HG03378 (cell line): ENCODE measurements at regions not wholly inside any gene's neighbourhood (a gene's known extent, or its start where the extent isn't known, plus 50 kb on each side); places are given as distances from the start of the nearest gene placed in this dataset.
"Not testable (repeated sequence)": the region's sequence is repeated elsewhere in the genome, so short reads cannot be mapped to it uniquely, and the experiment has no call there.

ENCODE experiments used
- ATAC-seq: cut with Tn5 transposase; IDR thresholded peaks from one replicate; pipeline ENCODE4 v1.9.1; 2021; ENCODE audit warnings: mild to moderate bottlenecking, moderate library complexity; ENCODE audit not compliant: unreplicated experiment

DNA sequence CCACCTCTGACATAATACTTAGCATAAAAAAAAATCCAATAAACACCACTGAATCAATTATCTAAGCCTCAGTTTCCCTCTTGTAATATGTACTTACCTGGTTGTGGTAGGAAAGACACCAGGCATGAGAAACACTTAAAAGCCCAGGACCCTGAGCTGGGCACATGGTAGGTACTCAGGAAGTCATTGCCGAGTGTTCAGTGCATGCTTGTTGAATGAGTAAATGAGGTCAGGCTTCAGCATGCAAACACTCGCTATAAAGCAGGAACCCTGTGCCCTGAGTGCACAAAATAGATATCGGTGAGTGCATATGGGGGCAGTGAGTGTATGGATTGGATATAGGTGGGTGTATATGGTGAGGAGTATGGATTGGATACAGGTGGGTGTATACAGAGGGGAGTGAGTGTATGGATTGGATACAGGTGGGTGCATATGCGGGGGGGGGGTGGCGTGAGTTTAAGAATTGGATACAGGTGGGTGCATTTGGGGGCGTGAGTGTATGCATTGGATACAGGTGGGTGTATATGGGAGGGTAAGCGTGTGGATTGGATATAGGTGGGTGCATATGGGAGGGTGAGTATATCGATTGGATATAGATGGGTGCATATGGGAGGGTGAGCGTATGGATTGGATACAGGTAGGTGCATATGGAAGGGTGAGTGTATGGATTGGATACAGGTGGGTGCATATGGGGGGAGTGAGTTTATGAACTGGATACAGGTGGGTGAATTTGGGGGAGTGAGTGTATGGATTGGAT is 194.3 kb upstream of the MSX2 start:
- no peak for ATAC-seq

DNA sequence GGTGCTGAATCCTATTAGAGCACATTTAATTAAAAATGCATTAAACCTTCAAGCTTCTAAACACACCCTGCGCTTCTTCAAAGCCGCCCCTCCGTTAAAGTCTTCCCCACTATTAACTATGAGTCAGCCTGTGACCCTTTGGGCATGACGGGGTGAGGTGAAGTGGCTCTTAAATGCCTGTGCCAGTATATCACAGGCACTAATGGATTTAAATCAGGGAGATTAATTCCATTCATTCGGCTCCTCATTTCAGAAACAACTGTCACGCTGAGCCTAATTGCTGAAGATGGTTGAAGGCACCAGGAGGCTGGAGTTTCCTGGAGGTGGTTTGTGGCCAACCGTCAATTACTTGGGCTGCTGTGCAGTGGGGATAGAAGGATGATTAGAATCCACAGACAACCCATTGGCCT is 192.6 kb upstream of the MSX2 start:
- no peak for ATAC-seq

DNA sequence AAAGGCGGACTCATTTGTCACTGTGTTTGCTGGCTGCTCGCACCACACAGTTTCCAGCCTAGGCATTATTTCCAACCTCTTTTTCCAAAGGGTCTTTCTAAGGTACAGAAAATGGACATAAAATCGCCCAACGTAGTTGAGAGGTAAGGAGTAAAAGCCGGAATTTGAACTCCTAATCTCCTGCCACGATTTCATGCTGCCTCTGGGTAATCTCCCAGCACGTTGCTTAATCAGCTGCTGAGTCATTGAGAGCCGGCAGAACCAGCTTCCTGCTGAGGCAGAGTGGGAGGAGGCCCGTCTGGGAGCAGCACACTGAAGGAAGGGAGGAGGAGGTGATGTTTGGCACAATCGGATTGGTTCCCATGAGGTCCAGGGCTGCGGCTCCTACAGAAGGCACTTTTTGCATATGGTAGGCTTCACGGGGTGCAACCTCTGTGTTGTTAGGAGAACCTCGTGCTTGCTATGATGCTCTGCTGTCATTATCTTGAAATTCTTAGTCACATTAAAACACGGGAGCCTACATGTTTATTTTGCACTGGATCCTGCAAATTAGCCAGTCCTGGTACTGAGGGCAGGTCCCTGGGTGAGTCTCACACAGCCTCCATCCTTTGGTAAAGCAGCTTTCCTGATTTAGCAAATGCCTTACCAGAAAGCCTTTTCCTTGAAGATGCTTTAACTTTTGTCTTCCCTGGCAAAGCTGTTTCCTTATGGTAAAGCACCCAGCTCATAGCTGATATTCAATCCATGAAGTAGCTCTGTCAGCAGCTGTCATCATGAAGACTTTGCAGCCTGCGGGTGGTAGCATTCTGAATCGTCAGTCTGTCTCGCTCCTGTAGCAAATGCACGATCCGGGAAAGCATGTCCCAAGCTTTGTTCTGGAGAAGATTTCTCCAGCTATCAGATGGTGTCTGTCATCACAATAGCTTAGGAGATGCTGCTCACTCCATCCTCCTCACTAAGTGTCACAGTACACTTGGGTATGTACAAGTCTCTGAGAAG is 191.6 kb upstream of the MSX2 start:
- ATAC-seq, result no peak

DNA sequence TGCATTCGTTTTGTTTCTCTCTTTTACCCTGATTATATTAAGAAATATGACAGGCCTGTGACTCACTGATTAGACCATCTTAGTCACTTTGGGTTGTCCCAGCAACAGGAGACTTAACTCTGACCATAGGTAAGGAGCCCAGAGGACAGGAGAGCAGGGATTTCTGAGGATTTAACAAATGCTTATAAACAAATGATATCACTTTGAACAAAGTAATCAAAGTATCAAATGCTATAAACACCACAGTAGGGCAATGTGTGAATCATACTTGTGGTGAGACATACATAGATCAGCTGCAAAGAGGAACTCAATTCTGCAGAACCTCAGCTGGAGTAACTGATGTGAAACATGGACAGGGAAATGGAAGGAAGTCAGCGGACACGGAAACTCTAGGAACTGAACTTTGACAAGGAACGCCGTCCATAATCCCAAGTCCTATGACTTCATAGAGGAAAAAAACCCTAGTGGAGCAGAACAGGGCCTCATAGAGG is 190.6 kb upstream of the MSX2 start:
- ATAC-seq, result no peak

DNA sequence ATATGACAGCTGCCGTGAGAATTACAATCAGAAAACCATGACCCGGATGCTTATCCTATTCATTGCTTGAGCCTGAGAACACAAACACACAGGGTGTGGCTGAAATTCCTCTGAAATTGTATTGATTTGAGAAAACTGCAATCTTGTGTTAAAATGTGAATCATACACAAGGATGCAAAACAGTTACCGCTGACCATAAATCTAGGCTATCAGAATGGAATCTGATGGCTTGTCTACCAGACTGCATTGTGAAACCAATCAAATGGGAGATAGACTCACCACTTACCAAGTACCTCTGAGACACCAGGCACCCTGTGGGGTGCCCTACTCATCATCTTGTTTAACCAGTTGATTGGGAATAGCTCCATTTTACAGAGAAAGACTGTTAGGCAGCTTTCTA is 188.7 kb upstream of the MSX2 start:
- ATAC-seq, result no peak

DNA sequence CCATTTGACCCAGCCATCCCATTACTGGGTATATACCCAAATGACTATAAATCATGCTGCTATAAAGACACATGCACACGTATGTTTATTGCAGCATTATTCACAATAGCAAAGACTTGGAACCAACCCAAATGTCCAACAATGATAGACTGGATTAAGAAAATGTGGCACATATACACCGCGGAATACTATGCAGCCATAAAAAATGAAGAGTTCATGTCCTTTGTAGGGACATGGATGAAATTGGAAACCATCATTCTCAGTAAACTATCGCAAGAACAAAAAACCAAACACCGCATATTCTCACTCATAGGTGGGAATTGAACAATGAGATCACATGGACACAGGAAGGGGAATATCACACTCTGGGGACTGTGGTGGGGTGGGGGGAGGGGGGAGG is 184.6 kb upstream of the MSX2 start:
- not testable (repeated sequence) for ATAC-seq

DNA sequence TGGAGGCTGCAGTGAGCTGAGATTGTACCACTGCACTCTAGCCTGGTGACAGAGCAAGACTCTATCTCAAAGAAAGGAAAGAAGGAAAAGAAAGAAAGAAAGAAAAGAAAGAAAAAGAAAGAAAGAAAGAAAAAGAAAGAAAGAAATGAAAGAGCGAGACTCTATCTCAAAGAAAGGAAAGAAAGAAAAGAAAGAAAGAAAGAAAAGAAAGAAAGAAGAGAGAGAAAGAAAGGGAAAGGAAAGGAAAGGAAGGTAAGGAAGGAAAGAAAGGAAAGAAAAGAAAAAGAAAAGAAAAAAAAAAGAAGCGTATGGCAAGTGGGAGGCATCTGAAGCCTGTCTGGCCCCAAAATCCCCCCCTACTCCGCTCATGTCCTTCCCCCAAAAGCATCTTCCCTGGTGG is 182.3 kb upstream of the MSX2 start:
- ATAC-seq, result no peak

DNA sequence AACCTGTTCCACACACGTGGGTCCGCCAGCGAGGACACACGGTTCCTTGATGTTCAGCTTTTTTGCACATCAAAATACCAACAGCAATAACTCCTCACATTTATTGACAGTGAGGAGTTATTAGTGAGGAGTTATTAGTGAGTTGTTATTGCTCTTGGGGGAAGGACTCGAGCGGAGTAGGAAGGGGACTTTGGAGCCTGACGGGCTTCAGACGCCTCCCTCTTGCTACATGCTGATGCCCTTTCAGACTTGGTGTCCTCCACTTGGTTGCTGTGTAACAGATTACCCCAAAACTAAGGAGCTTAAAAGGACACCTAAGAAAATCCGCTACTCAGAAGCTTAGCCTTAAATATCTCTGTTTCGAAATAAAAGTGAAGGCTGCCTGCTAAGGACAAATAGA is 181.9 kb upstream of the MSX2 start:
- no peak for ATAC-seq

DNA sequence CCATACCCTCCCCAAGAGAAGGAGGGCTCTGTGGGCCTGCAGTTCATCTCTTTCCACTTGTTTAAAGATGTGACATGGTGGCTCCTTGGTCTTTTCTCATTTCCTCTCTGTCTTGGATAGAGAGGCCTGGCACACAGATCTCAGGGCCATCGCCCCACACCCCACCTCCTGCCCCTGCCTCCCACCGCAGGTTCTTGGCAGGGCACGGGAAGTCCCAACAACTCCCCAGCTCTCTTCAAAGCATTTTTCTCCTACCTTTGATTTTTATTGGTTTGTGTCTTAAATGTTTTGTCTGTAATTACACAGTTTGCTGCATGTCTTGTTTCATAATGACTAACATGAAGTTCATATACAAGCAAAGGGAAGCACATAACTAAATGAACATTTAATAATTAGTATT is 178.5 kb upstream of the MSX2 start:
- ATAC-seq, result no peak

DNA sequence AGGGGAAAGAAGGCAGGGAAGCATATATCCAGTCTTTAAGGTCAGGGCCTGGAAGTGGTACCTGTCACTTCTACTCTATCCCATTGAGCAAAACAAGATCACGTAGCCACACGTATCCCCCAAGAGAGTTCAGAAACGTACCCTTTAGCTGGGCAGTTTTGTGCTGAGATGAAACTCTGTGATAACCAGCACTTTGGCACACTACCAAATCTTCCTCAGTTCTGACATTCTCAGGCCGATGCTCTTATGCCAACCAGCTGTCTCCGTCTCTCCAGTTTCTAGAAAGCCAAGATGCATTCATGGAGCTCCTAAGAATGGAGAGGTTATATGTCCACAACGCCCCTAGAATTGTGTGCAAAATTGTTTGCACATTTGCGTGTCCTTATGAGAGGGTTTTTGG is 176.6 kb upstream of the MSX2 start:
- no peak for ATAC-seq

DNA sequence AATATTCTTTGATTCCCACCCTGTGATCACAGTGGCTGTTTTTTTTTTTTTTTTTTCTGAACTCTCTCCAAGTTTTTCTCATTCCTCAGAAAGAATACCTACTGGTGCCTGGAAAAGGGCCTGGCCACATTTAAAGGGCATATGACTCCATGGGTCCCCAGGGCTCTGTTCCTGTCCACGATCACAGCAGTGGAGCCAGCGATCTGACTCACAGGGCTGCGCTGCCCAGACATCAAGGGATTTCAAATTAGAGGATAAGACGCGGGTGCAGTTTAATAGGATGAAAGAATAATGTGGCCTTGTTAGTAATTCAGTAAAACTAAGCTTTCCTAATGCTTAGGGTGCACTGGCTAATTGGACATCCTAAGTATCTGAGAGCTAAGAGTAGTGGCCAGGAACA is 175.1 kb upstream of the MSX2 start:
- no peak for ATAC-seq

DNA sequence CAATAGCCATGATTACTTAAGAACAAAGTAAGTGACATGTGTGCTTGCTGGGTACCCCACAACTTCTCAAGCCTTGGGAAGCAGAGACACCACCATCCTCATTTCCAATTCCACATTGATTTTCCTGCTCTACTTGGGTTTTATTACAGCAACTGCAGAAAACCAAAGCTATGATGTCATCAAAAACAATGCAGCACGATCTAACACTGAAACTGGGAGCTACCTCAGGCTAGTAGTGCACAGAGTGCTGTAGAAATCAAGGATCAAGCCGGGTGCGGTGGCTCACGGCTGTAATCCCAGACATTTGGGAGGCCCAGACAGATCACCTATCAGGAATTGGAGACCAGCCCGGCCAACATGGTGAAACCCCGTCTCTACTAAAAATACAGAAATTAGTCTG is 174.4 kb upstream of the MSX2 start:
- ATAC-seq, result no peak

DNA sequence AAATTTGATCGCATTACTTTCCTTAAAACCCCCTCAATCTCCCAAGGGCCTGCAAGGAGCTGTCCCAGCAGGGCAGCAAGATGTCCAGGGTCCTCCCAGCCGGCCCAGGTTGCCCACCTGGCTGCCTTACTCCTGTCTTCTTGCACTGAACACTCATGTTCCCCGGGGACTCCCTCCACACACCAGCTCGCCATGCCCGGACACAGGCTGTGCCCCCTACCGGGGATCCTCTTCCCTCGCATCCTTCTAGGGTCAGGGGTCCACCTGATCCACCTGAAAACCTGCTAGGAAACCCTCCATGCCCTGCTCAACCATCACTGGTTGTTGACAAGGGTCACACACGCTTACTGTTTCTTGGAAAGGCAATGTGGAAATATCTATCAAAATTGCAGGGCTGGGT is 172.0 kb upstream of the MSX2 start:
- ATAC-seq, result no peak

DNA sequence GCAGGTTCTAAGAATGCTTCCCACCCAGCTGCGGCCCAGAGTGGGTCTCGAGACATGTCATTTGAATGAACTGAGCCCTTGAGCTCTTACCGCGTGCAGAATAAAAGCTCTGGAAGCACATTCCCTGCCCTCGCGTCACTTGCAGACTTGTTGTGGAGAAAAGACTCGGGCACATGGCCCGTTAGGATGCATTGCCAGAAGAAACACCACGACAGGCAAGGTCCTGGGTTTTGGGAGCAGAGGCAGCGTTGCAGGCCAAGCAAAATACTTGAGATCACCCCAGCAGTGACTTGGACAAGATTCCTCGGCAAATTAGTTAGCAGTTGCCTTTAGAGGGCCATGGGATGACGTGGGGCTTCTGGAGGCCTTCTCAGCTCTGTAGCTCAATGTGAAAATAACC is 170.8 kb upstream of the MSX2 start:
- ATAC-seq, result no peak

DNA sequence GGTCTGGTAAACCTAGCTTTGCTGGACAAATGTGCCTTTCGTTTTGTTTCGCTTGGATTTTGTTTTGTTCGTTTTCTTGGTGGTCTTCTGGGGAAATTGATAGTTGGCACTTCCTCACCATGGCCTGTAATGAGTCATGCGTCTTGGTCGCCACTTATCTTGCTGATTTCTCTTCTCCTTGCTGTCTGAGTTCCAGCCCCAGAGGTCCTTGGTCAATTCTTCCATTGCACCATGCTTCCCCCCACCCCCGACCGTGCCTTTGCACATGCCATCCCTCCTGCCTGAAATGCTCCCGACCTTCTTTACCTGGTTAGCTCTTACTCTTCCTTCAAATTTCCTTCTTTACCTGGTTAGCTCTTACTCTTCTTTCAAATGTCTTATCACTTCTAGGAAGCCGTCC is 168.7 kb upstream of the MSX2 start:
- no peak for ATAC-seq

DNA sequence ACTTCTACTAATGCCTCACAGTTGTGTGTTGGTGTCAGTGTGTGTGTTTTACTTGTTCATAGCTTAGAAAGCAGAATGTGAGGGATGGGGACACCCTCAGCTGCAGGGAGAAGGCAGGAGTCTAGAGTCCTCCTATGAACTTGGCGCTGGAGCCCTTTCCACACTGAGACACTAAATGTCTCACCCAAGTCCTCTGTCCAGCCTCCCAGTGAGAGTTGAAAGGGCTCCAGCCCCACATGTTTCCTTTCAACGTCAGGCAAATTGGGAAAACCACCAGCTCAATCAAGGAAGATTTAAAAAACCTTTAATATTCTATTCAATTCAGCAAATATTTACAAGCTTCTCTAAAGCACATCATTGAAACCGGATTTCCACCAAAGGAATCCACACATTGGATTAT is 167.6 kb upstream of the MSX2 start:
- no peak for ATAC-seq

DNA sequence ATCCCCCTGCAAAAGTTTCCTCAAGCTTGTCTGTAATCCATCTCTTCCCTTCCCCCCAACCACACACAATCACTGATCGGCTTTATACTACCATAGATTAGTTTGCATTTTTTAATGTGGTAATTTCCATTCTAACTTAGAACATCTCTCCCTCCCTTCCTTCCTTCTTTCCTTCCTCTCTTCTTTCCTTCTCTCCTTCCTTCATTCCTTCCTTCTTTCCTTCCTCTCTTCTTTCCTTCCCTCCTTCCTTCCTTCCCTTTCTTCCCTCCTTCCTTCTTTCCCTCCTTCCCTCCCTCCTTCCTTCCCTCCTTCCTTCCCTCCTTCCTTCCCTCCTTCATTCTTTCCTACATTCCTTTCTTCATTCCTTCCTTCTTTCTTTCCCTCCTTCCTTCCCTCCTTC is 166.2 kb upstream of the MSX2 start:
- no peak for ATAC-seq

DNA sequence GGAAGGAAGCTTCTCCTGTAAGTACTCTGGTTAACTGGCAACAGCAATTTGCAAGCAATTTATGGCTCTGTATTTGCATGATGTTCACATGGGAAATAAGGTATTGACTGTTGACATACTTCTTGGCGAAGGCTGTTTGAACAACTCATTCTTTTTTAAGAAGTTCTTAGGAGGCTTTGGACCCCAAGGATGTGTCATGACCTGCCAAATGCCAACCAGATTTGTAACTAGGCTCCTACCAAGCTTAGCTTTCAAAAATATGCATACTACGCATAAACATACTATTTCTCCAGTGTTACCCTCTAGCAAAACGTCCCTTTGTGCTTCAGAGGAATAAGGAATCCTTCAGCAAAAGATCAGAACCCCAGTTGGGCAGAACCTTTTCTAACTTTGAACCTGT is 165.2 kb upstream of the MSX2 start:
- no peak for ATAC-seq

DNA sequence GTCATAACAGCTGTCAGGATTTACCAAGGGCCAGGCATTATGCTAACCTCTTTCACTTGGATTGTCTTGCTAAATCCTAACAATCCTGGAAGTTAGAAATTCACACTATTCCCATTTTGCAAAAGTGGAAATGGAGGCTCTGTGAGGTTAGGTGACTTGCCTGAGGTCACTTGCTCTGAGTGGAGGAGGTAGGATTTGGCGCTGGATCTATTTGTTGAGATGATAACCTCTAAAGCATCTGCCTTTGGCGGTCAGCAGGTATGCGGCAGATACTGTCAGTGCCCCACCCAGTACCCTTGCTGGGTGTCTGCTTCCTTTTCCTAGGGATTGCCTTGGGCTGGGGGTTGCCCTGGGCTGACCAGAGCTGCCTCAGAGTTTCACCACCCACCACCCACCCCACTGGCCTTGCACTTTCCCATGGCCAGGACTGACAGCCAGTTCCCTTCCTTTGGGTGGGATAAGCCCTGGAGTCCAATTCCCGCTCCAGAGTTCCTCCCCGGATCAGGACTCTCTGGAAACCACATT is 164.8 kb upstream of the MSX2 start:
- ATAC-seq, result no peak

DNA sequence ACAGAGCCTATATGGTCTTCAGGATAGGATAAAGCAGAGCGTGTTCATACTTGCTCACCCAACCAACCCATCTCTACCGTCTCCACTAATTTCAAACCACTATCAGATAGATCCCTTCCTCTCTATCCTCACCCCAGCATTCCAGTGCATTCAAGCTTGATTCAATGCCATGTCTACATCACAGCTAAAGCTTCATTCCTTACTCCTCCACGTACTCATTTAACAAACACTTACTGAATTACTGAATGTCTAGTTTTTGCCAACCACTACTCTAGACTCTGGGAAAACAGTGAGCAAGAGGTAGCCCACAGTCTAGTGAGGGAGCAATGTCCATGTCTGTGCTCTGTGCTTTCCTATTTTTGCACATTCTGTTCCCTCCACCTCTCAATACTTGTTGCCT is 163.5 kb upstream of the MSX2 start:
- no peak for ATAC-seq

DNA sequence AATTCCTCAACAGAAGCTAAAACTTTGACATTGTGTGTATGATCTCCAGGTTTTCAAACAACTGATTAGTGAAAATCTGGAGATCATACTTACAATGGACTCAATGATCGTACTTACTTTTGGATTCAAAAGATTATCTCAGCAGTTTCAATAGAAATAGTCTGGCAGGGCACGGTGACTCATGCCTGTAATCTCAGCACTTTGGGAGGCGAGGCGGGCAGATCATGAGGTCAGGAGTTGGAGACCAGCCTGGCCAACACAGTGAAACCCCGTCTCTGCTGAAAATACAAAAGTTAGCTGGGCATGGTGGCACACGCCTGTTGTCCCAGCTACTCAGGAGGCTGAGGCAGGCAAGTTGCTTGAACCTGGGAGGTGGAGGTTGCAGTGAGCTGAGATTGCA is 161.3 kb upstream of the MSX2 start:
- ATAC-seq, result not testable (repeated sequence)

DNA sequence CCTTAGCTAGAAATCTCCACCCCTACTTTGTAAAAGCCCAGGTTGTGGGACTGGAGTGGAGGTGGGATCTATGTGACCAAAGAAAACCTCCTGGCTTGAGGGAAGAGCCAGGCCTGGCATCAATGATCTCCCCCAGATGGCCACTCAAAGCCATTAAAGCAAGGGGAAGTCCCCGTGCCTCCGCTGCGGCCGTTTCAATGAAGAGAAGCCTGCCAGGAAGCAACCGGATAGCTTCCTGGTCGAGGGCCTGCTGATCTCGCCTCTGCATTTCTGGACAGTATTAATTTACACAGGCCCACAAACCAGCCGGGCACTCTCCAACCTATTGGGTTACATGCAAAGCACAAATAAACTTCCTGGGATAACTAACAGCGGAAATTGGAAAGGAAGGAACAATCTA is 160.5 kb upstream of the MSX2 start:
- ATAC-seq, result no peak
